B cell (primary cell): ENCODE measurements at regions not wholly inside any gene's neighbourhood (a gene's known extent, or its start where the extent isn't known, plus 50 kb on each side); places are given as distances from the start of the nearest gene placed in this dataset.

Experiments
- EZH2 ChIP-seq: IDR thresholded peaks from 2 replicates; pipeline ENCODE4 v1.6.1; 2012; ENCODE audit warnings: borderline replicate concordance, low read depth, mild to moderate bottlenecking, moderate library complexity, low read length; ENCODE audit not compliant: insufficient read depth, poor library complexity, severe bottlenecking
- TF ChIP-seq, protein P1 (sequence below): fragments of 200-600 bp; IDR thresholded peaks from one replicate; pipeline ENCODE4 v1.8.0; 2022; ENCODE audit warnings: antibody characterized with exemption, mild to moderate bottlenecking

GRCh38 chr2:35160871-35161270, 1194.7 kb upstream of the CRIM1 start:
- TF ChIP-seq, protein P1, sequence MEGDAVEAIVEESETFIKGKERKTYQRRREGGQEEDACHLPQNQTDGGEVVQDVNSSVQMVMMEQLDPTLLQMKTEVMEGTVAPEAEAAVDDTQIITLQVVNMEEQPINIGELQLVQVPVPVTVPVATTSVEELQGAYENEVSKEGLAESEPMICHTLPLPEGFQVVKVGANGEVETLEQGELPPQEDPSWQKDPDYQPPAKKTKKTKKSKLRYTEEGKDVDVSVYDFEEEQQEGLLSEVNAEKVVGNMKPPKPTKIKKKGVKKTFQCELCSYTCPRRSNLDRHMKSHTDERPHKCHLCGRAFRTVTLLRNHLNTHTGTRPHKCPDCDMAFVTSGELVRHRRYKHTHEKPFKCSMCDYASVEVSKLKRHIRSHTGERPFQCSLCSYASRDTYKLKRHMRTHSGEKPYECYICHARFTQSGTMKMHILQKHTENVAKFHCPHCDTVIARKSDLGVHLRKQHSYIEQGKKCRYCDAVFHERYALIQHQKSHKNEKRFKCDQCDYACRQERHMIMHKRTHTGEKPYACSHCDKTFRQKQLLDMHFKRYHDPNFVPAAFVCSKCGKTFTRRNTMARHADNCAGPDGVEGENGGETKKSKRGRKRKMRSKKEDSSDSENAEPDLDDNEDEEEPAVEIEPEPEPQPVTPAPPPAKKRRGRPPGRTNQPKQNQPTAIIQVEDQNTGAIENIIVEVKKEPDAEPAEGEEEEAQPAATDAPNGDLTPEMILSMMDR = no peak
- TF ChIP-seq EZH2 = no peak
